ENCODE measurements at regions not wholly inside any gene's neighbourhood (a gene's known extent, or its start where the extent isn't known, plus 50 kb on each side); places are given as distances from the start of the nearest gene placed in this dataset.

DNA sequence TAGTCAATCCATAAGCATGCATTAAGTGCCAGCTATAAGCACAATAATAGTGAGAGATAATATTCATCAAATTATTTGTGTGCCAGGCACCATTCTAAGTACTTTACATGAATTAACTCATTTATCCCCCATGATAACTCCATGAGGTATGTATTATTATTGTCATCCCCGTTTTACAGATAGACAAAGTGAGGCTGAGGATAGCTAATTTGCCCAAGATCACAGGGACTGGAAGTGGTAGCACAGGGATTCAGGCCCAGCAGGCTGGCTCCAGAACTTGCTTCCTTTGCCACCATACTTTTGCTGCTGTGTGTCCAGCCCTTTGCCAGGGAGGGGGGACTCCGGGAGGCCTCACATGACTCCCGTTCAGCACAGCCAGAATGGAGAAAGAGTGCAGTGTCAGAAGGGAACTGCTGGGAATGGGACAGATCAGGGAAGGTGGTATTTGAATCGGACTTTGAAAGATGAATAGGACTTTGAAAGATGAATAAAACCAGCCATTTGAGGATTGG is 128.0 kb upstream of the PWP1 start:
- ATAC-seq (no peak), DNase-seq (no peak)
- Histone ChIP-seq H3K27ac (no peak overlapping the region), H3K4me3 (no peak overlapping the region), H3K4me1 (no peaks in the 10 kb centered on the region), H3K27me3 (ENCODE audit: insufficient read depth in 3 of 3, low read length in 2 of 3) (no peaks in the 10 kb centered on the region), H3K36me3 (ENCODE audit: insufficient read depth in 1 of 2, low read depth in 1 of 2) (no peaks in the 10 kb centered on the region), H3K9me3 (no peaks in the 10 kb centered on the region)
- intact Hi-C loops (cut with DNase I) = no loop called here
- 64 to 77% (median 69%) methylated on average over 4 of the region's 4 CpGs for WGBS, 3 donors
- TF ChIP-seq, protein P1, sequence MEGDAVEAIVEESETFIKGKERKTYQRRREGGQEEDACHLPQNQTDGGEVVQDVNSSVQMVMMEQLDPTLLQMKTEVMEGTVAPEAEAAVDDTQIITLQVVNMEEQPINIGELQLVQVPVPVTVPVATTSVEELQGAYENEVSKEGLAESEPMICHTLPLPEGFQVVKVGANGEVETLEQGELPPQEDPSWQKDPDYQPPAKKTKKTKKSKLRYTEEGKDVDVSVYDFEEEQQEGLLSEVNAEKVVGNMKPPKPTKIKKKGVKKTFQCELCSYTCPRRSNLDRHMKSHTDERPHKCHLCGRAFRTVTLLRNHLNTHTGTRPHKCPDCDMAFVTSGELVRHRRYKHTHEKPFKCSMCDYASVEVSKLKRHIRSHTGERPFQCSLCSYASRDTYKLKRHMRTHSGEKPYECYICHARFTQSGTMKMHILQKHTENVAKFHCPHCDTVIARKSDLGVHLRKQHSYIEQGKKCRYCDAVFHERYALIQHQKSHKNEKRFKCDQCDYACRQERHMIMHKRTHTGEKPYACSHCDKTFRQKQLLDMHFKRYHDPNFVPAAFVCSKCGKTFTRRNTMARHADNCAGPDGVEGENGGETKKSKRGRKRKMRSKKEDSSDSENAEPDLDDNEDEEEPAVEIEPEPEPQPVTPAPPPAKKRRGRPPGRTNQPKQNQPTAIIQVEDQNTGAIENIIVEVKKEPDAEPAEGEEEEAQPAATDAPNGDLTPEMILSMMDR (IDR thresholded peaks at IDR 0.05) = no peak

DNA sequence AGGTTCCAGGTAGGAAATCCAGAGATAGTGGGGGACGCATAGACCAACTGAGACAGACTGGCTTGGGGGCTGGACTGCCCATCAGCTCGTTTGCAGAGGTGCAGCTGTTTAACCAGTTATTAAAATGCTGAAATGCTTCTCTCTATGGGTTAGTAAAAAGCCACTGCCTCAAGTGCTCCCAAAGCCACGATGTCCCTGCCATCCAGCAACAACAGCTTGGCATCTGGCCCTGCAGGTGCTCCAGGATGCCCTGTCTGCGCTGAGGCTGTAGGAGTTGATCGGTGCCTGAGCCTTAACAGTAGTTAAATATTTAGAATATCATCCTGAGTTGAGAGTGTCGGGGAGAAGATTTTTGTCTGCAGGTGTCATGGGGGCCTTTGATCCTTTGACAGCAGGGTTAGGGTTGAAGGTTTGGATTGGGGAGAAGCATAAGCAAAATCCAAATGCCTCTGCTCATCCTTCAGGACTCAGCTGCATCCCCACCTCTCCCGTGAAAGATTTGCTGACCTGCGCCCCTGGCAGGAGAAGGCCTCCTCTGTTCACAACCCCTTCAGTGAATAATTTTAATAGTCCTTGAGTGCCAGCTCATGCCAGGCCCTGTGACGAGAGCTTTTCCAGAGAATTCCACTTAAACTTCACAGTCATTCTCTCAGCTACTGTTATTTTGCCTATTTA is 127.3 kb upstream of the PWP1 start:
- H3K4me1 ChIP-seq = no peaks in the 10 kb centered on the region
- WGBS, 3 donors = 65 to 79% (median 71%) methylated on average over 9 of the region's 9 CpGs
- ATAC-seq = no peak
- H3K9me3 ChIP-seq = no peaks in the 10 kb centered on the region
- H3K36me3 ChIP-seq (ENCODE audit: insufficient read depth in 1 of 2, low read depth in 1 of 2) = no peaks in the 10 kb centered on the region
- intact Hi-C loops (cut with DNase I) = no loop called here
- no peaks in the 10 kb centered on the region for H3K27me3 ChIP-seq (ENCODE audit: insufficient read depth in 3 of 3, low read length in 2 of 3)
- no peak overlapping the region for H3K4me3 ChIP-seq
- TF ChIP-seq, protein P1 (IDR thresholded peaks at IDR 0.05) = no peak
- no peak overlapping the region for H3K27ac ChIP-seq
- DNase-seq = no peak

DNA sequence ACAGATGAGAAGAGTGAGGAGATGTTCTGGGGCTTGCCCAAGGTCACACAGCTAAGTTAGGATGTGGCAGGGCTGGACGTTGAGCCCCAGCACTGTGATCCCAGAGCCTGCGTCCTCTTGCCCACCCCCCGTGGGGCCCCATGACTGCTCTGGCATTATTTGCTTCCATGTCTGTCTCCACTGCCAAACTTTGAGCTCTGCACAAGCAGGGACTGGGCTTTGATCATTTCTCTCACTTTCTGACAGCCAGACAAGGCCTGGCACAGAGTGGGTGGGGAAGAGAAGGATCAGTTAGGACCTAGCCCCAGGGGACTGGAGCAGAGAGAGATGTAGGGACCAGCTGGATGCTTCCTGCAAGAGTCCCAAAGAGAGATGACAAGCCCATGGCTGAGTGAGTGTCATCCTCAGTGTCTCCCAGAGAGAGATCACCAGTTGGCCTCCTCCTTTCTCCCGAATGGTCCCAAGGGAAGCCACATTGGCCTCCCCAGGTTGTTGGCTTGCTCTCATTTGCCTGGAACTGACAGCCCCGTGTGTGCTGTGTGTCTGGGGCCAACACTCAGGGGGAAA is 126.7 kb upstream of the PWP1 start:
- intact Hi-C loops (cut with DNase I) = no loop called here
- Histone ChIP-seq H3K27me3 (ENCODE audit: insufficient read depth in 3 of 3, low read length in 2 of 3) (no peaks in the 10 kb centered on the region), H3K36me3 (ENCODE audit: insufficient read depth in 1 of 2, low read depth in 1 of 2) (no peaks in the 10 kb centered on the region), H3K27ac (no peak overlapping the region), H3K9me3 (no peaks in the 10 kb centered on the region), H3K4me1 (no peaks in the 10 kb centered on the region), H3K4me3 (no peak overlapping the region)
- DNase-seq (no peak), ATAC-seq (no peak)
- TF ChIP-seq, protein P1 (IDR thresholded peaks at IDR 0.05) = no peak
- 25 to 35% (median 32%) methylated on average over 5 of the region's 5 CpGs for WGBS, 3 donors

DNA sequence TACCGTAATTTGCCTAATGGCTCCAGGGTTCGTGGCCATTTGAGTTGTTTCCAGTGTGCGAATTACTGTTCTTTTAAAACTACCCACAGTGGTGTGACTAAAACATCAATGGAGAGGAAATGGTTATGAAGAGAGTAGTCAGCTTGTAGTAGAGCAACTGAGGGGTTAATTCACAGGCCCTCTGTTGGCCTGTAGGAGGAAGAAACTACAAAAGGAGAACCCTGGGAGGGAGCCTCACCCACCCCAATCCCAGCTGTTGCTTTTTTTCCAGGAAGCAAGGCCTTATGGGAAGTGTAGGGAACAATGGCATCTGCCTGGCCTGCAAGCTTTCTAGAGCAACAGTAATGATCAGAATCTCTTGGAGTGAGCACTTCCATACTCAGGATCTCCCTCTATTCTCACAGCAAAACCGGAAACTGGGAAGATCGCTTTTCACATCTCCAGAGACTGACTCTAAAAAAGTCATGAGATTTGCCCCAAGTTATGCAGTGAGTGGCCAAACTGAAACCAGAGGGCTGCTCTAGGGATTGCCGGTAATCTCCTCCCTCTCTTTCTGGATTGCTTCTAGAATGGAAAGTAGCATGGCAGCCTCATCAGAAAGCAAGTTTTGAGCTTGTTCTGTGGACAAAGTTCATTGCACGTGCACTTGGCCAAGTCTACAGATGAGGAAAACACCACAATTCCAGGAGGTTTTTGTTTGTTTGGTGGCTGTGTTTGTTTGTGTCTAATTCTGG is 125.3 kb upstream of the PWP1 start:
- intact Hi-C loops (cut with DNase I) = no loop called here
- 70 to 77% (median 74%) methylated on average over 7 of the region's 7 CpGs for WGBS, 3 donors
- no peaks in the 10 kb centered on the region for H3K9me3 ChIP-seq
- H3K4me3 ChIP-seq = no peak overlapping the region
- no peaks in the 10 kb centered on the region for H3K4me1 ChIP-seq
- H3K27me3 ChIP-seq (ENCODE audit: insufficient read depth in 3 of 3, low read length in 2 of 3) = no peaks in the 10 kb centered on the region
- H3K36me3 ChIP-seq (ENCODE audit: insufficient read depth in 1 of 2, low read depth in 1 of 2) = no peaks in the 10 kb centered on the region
- ATAC-seq (no peak), DNase-seq (no peak)
- no peak overlapping the region for H3K27ac ChIP-seq
- TF ChIP-seq, protein P1 (IDR thresholded peaks at IDR 0.05) = no peak
